ENCODE measurements at regions not wholly inside any gene's neighbourhood (a gene's known extent, or its start where the extent isn't known, plus 50 kb on each side); places are given as distances from the start of the nearest gene placed in this dataset.
A peak's percentile ranks its signal among the peaks of the same experiment; 100 is the strongest.
"Not testable (repeated sequence)": the region's sequence is repeated elsewhere in the genome, so short reads cannot be mapped to it uniquely, and the experiment has no call there.

DNA sequence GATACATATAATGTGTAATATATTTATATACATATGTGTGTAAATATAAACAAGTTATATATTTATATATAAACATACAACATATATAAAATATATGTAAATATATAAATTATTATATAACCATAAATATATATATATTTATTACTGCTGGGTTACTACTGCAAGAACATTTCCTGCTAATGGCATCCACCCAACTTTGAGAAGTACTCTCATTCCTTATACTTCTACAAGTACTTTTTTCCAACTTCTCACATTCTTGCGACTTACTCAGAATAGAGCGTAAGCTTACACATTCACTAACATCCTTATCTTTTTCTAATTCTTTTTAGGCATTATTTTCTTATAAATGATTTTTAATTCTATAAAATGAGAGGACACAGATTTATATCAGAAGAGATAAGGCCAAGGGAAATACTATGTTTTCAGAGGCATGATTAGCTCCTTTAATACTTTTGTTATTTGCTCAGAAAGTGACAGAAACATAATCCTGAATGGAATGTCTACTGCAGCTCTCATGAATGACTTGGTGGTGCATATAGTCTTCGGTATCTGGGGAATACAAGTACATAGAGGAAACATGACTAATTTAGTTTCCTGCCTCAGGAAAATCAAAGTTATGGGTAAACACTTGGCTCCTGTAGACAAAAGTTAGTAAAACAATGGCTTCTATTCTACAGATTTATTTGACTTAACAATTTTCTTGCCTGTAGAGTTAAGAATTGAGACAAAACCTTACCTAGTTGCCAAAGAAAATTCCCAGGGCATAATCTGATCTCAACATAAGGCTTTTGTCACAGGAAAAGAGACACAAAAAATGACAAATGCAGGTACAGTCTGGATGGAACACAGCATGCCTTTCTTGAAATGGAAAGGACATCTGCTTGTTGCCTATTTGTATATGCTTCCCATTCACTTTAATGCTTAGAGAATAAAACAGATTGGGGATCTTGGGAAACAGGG lies 453.9 kb downstream of the SQOR start:
- Mint-ChIP-seq H3K27ac (ENCODE audit: unreplicated experiment) (no peak overlapping the region), H3K4me1 (peaks cover 6% of the 10 kb centered on the region)

GRCh38 chr15:46089467-46089935 lies 454.7 kb downstream of the SQOR start:
- DNase-seq (ENCODE audit: low read depth, low spot score): no peak
- no peak overlapping the region for H3K27ac Mint-ChIP-seq (ENCODE audit: unreplicated experiment)
- H3K36me3 Mint-ChIP-seq (ENCODE audit: low read depth): no peaks in the 10 kb centered on the region
- H3K4me3 Mint-ChIP-seq: no peak overlapping the region
- peaks cover 6% of the 10 kb centered on the region for H3K4me1 Mint-ChIP-seq
- no peaks in the 10 kb centered on the region for H3K9me3 Mint-ChIP-seq
- no peak for TF ChIP-seq CTCF (conservative IDR thresholded peaks at IDR 0.05)
- H3K27me3 Mint-ChIP-seq (ENCODE audit: low read depth): no peaks in the 10 kb centered on the region

More for the DNA sequence above, 453.9 kb downstream of the SQOR start:
- no peak for DNase-seq (ENCODE audit: low read depth, low spot score)
- TF ChIP-seq CTCF (conservative IDR thresholded peaks at IDR 0.05): no peak
- Mint-ChIP-seq H3K27me3 (ENCODE audit: low read depth) (no peaks in the 10 kb centered on the region), H3K4me3 (no peak overlapping the region), H3K36me3 (ENCODE audit: low read depth) (no peaks in the 10 kb centered on the region), H3K9me3 (no peaks in the 10 kb centered on the region)

DNA sequence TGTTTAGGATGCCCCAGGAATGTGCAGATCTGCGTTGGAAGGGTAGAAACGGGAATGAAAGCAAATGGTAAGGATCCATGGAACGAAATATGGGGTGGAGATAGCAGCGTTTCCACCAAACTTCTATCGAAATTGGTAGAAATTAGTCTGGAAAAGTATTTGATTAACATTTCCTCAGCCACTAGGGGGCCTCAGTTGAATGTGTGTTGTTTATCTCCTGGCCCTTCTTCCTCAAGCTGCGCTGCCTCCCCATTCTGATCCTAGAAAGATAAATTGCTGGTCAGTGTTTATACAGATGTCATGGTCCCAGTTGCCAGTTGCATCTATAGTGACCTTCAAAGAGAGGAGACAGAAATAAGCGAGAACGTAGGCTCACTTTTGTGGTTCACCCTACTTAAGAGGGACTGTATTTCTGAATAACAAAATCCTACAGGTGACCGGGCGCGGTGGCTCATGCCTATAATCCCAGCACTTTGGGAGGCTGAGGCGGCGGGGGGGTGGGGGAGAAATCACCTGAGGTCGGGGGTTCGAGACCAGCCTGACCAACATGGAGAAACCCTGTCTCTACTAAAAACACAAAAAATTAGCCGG lies 457.1 kb downstream of the SQOR start:
- no peaks in the 10 kb centered on the region for H3K27me3 Mint-ChIP-seq (ENCODE audit: low read depth)
- no peaks in the 10 kb centered on the region for H3K36me3 Mint-ChIP-seq (ENCODE audit: low read depth)
- no peak overlapping the region for H3K27ac Mint-ChIP-seq (ENCODE audit: unreplicated experiment)
- TF ChIP-seq CTCF (conservative IDR thresholded peaks at IDR 0.05): peak; percentile 76
- no peak overlapping the region for H3K4me3 Mint-ChIP-seq
- peak; percentile 51 for DNase-seq (ENCODE audit: low read depth, low spot score)
- H3K4me1 Mint-ChIP-seq: peaks cover 6% of the 10 kb centered on the region
- no peaks in the 10 kb centered on the region for H3K9me3 Mint-ChIP-seq

DNA sequence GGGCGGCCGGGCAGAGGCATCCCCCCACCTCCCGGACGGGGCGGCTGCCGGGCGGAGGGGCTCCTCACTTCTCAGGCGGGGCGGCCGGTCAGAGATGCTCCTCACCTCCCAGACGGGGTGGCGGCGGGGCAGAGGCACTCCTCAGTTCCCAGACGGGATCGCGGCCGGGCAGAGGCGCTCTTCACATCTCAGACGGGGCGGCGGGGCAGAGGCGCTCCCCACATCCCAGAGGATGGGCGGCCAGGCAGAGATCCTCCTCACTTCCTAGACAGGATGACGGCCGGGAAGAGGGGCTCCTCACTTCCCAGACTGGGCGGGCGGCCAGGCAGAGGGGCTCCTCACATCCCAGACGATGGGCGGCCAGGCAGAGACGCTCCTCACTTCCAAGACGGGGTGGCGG lies 463.2 kb downstream of the SQOR start:
- DNase-seq (ENCODE audit: low read depth, low spot score); H3K9me3 Mint-ChIP-seq; H3K27me3 Mint-ChIP-seq (ENCODE audit: low read depth); H3K4me1 Mint-ChIP-seq; H3K36me3 Mint-ChIP-seq (ENCODE audit: low read depth); H3K27ac Mint-ChIP-seq (ENCODE audit: unreplicated experiment); H3K4me3 Mint-ChIP-seq: not testable (repeated sequence)

DNA sequence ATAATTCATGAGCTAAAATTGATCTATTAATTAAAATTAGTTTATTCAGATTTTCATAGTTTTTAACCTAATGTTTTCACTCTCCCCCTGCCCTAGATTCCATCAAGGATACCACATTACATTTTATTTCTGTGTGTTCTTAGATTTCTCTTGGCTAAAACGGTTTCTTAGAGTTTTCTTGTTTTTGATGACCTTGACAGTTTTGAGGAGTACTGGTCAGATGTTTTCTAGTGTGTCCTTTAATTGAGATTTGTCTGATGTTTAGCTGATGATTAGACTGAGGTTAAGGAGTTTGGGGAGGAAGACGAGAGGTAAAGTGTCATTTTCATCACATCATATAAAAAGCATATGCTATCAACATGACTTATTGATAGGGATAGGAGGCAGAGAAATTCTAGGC lies 475.9 kb downstream of the SQOR start:
- DNase-seq (ENCODE audit: low read depth, low spot score): no peak
- Mint-ChIP-seq H3K27me3 (ENCODE audit: low read depth) (peaks cover 4% of the 10 kb centered on the region), H3K4me1 (no peaks in the 10 kb centered on the region), H3K9me3 (no peaks in the 10 kb centered on the region), H3K27ac (ENCODE audit: unreplicated experiment) (no peak overlapping the region), H3K36me3 (ENCODE audit: low read depth) (no peaks in the 10 kb centered on the region), H3K4me3 (no peak overlapping the region)
- no peak for TF ChIP-seq CTCF (conservative IDR thresholded peaks at IDR 0.05)

- no peak for DNase-seq (ENCODE audit: low read depth, low spot score)
- H3K9me3 Mint-ChIP-seq: peaks cover 2% of the 10 kb centered on the region
- peaks cover 4% of the 10 kb centered on the region for H3K27me3 Mint-ChIP-seq (ENCODE audit: low read depth)
- H3K27ac Mint-ChIP-seq (ENCODE audit: unreplicated experiment): no peak overlapping the region
- no peaks in the 10 kb centered on the region for H3K36me3 Mint-ChIP-seq (ENCODE audit: low read depth)
- H3K4me1 Mint-ChIP-seq: no peaks in the 10 kb centered on the region
- no peak for TF ChIP-seq CTCF (conservative IDR thresholded peaks at IDR 0.05)
- H3K4me3 Mint-ChIP-seq: no peak overlapping the region
Measured at GRCh38 chr15:46111730-46112129, 476.9 kb downstream of the SQOR start.
